Activated naive CD4-positive, alpha-beta T cell treated with anti-CD3 and anti-CD28 coated beads for 36 hours (primary cell): ENCODE measurements at regions not wholly inside any gene's neighbourhood (a gene's known extent, or its start where the extent isn't known, plus 50 kb on each side); places are given as distances from the start of the nearest gene placed in this dataset.

Experiments
- CTCF ChIA-PET: fragments of 350-600 bp; sonication (Branson Sonifier 250); formaldehyde crosslinking; loops from one replicate; lab custom pipeline; 2021; ENCODE audit warnings: antibody characterized with exemption; lab: Charles Lee
- DNase-seq: peaks from one replicate; pipeline ENCODE4 v3.0.0-alpha.2; 2020
- H3K27ac Mint-ChIP-seq: one replicate; pipeline ENCODE4 v1.8.0; 2021; ENCODE audit warnings: mild to moderate bottlenecking, mixed read lengths
- H3K27me3 Mint-ChIP-seq: one replicate; pipeline ENCODE4 v1.8.0; 2021; ENCODE audit warnings: low read depth, mixed read lengths
- H3K36me3 Mint-ChIP-seq: one replicate; pipeline ENCODE4 v1.8.0; 2021; ENCODE audit warnings: low read depth, mixed read lengths
- H3K4me1 Mint-ChIP-seq: one replicate; pipeline ENCODE4 v1.8.0; 2021; ENCODE audit warnings: low read depth, mixed read lengths
- H3K4me3 Mint-ChIP-seq: one replicate; pipeline ENCODE4 v1.8.0; 2021; ENCODE audit warnings: mild to moderate bottlenecking, moderate library complexity, mixed read lengths
- H3K9me3 Mint-ChIP-seq: one replicate; pipeline ENCODE4 v1.8.0; 2021; ENCODE audit warnings: mixed read lengths
- intact Hi-C: fragments of 100-400 bp; cut with micrococcal nuclease; formaldehyde crosslinking; loops from one replicate; pipeline ENCODE4 v1.15.1; 2023

DNA sequence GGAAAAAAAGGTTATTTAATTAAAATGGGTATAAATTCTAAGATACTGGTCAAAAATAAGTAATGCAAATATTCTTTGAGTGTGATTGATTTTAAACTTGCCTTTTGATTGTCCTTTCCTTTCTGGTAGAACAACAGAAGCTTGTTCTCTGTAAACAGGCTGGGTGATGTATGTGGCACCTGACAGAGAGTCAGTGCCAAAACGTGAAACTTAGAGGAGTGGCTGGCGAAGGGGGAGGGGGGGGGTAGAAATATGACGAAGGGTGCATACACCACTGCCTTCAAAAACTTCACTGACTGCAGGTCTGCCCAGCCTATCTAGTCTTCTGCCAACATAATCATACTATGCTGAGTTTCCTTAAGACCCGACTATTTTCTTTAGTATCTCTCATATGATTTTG lies 629.8 kb upstream of the SEMA6A start:
- no peaks in the 10 kb centered on the region for H3K4me1 Mint-ChIP-seq
- intact Hi-C loops = no loop called here

DNA sequence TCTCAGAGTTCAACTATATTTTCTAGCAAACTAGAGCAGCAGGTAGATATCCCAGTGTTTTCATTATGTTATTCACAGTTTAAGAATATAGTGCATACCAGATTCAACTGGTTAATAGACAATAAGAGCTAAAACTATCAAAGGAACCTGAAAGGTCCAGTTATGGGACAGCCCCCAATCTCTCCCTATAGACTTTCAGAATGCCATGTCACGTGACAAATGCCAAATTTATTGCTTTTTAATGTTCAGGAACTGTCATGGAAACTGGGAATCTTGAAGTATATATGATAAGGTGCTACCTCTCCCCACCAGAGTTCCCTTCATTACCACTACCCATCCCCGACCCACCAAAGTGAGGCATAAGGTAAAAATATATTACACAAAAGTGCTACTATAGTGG lies 629.0 kb upstream of the SEMA6A start:
- Mint-ChIP-seq H3K4me3 (no peak overlapping the region), H3K4me1 (no peaks in the 10 kb centered on the region), H3K9me3 (peaks cover 3% of the 10 kb centered on the region), H3K27ac (no peak overlapping the region), H3K27me3 (no peaks in the 10 kb centered on the region), H3K36me3 (no peaks in the 10 kb centered on the region)
- no peak for DNase-seq
- intact Hi-C loops = no loop called here
- CTCF ChIA-PET = no interaction called here

More for the DNA sequence above, 629.8 kb upstream of the SEMA6A start:
- no peak for DNase-seq
- Mint-ChIP-seq H3K27me3 (no peaks in the 10 kb centered on the region), H3K9me3 (peaks cover 5% of the 10 kb centered on the region), H3K4me3 (no peak overlapping the region), H3K27ac (no peak overlapping the region), H3K36me3 (no peaks in the 10 kb centered on the region)
- CTCF ChIA-PET = no interaction called here

DNA sequence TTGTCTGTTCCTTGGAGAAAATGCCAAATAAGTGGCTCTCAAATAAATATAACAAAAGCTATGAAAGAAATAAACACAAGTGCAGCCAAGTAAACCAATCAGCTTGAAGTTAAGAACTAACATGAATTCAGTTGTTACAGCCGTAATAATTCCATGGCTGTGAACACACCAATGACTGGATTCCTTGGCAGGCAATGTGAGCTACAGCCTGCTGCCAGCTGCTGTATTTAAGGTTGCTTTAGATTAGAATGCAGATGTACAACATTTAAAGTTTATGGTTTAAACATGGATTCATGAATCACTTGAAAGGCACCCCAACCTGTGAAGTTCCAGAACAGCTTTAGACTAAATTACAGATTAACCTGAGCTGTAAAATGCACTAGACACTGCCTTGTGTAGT lies 626.4 kb upstream of the SEMA6A start:
- Mint-ChIP-seq H3K4me3 (no peak overlapping the region), H3K9me3 (peaks cover 3% of the 10 kb centered on the region), H3K36me3 (no peaks in the 10 kb centered on the region), H3K4me1 (no peaks in the 10 kb centered on the region), H3K27me3 (no peaks in the 10 kb centered on the region), H3K27ac (no peak overlapping the region)
- CTCF ChIA-PET = interaction anchor here (0.6 kb wide), 1 partner anchor 25 kb away, joined by 3 read pairs; no protein-coding TSS in a partner anchor
- intact Hi-C loops = no loop called here
- DNase-seq = no peak

DNA sequence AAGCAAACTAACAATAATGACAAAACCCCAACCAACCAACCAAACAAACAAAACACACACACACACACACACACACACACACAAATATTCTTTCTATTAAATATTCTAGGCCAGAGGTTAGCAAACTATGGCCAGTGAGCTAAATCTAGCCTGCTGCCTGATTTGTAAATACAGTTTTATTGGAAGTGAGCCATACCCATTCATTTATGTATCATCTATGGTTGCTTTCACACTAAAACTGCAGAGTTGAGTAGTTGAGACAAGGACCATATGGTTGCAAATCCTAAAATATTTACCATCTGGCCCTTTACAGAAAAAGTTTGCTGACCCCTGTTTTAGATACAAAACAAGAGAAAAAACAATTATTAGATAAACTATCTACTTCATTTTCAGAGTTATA lies 620.5 kb upstream of the SEMA6A start:
- no peaks in the 10 kb centered on the region for H3K4me1 Mint-ChIP-seq
- no peak for DNase-seq
- no peak overlapping the region for H3K4me3 Mint-ChIP-seq
- no peak overlapping the region for H3K27ac Mint-ChIP-seq
- H3K36me3 Mint-ChIP-seq = no peaks in the 10 kb centered on the region
- H3K9me3 Mint-ChIP-seq = peaks cover 2% of the 10 kb centered on the region
- no peaks in the 10 kb centered on the region for H3K27me3 Mint-ChIP-seq
- CTCF ChIA-PET = no interaction called here
- intact Hi-C loops = no loop called here

GRCh38 chr5:117191251-117191650 lies 616.6 kb upstream of the SEMA6A start:
- no peak overlapping the region for H3K27ac Mint-ChIP-seq
- H3K36me3 Mint-ChIP-seq = no peaks in the 10 kb centered on the region
- no peaks in the 10 kb centered on the region for H3K27me3 Mint-ChIP-seq
- intact Hi-C loops = no loop called here
- DNase-seq = no peak
- peaks cover 1% of the 10 kb centered on the region for H3K9me3 Mint-ChIP-seq
- H3K4me1 Mint-ChIP-seq = no peaks in the 10 kb centered on the region
- no peak overlapping the region for H3K4me3 Mint-ChIP-seq
- CTCF ChIA-PET = no interaction called here

GRCh38 chr5:117189784-117190183 lies 615.2 kb upstream of the SEMA6A start:
- Mint-ChIP-seq H3K9me3 (peaks cover 1% of the 10 kb centered on the region), H3K36me3 (no peaks in the 10 kb centered on the region), H3K4me3 (no peak overlapping the region), H3K27ac (no peak overlapping the region), H3K4me1 (no peaks in the 10 kb centered on the region), H3K27me3 (no peaks in the 10 kb centered on the region)
- intact Hi-C loops = no loop called here
- CTCF ChIA-PET = interaction anchor here (0.7 kb wide), 1 partner anchor 30 kb away, joined by 3 read pairs; no protein-coding TSS in a partner anchor
- no peak for DNase-seq

DNA sequence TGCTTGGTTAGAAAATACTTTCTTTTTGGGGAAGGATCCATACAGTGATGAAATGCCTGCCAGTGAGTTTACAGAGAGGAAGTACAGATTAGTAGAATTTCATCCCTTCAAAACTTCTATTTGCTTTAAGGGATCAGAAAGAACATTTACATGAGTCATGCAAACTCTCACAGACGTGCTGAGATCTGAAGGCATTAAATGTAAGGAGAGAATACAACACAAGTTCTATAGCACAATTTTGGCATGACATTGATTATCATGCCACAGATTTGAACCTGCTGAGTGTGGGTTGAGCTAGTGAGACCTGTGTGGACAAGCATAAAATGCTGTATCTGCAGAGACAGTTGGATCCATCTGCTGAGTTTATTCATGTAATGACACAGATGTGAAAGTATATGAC lies 613.6 kb upstream of the SEMA6A start:
- Mint-ChIP-seq H3K4me1 (no peaks in the 10 kb centered on the region), H3K27me3 (no peaks in the 10 kb centered on the region), H3K9me3 (peaks cover 5% of the 10 kb centered on the region), H3K4me3 (no peak overlapping the region), H3K36me3 (no peaks in the 10 kb centered on the region), H3K27ac (no peak overlapping the region)
- DNase-seq = no peak
- CTCF ChIA-PET = no interaction called here
- intact Hi-C loops = no loop called here

GRCh38 chr5:117186751-117187150 lies 612.1 kb upstream of the SEMA6A start:
- intact Hi-C loops = no loop called here
- DNase-seq = no peak
- H3K4me1 Mint-ChIP-seq = no peaks in the 10 kb centered on the region
- CTCF ChIA-PET = no interaction called here
- H3K27ac Mint-ChIP-seq = no peak overlapping the region
- no peak overlapping the region for H3K4me3 Mint-ChIP-seq
- H3K9me3 Mint-ChIP-seq = peaks cover 5% of the 10 kb centered on the region
- no peaks in the 10 kb centered on the region for H3K27me3 Mint-ChIP-seq
- no peaks in the 10 kb centered on the region for H3K36me3 Mint-ChIP-seq

DNA sequence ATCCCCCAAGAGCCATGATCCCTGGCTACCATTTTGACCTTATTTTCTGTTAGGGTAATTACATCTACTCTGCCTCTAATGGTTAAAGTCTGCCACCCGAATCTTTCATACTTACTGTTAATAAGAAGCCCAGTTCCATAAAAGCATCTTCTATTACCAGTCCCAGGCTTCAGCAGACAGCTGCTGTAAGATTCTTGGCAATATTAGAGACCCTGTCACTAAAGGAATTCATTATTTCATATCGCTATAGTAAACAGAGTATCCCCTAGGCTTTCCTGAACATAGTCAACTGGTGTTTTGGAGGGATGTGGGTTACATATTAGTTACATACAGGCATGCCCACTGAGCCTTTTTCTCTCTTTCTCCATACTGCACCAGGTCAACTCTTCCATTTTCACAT lies 608.7 kb upstream of the SEMA6A start:
- DNase-seq = no peak
- CTCF ChIA-PET = no interaction called here
- Mint-ChIP-seq H3K9me3 (peaks cover 5% of the 10 kb centered on the region), H3K4me3 (no peak overlapping the region), H3K4me1 (no peaks in the 10 kb centered on the region), H3K27me3 (no peaks in the 10 kb centered on the region), H3K36me3 (no peaks in the 10 kb centered on the region), H3K27ac (no peak overlapping the region)
- intact Hi-C loops = no loop called here

GRCh38 chr5:117182104-117182503 lies 607.5 kb upstream of the SEMA6A start:
- H3K36me3 Mint-ChIP-seq = no peaks in the 10 kb centered on the region
- no peaks in the 10 kb centered on the region for H3K27me3 Mint-ChIP-seq
- peaks cover 4% of the 10 kb centered on the region for H3K9me3 Mint-ChIP-seq
- no peak for DNase-seq
- CTCF ChIA-PET = no interaction called here
- no peaks in the 10 kb centered on the region for H3K4me1 Mint-ChIP-seq
- no peak overlapping the region for H3K4me3 Mint-ChIP-seq
- intact Hi-C loops = no loop called here
- no peak overlapping the region for H3K27ac Mint-ChIP-seq

DNA sequence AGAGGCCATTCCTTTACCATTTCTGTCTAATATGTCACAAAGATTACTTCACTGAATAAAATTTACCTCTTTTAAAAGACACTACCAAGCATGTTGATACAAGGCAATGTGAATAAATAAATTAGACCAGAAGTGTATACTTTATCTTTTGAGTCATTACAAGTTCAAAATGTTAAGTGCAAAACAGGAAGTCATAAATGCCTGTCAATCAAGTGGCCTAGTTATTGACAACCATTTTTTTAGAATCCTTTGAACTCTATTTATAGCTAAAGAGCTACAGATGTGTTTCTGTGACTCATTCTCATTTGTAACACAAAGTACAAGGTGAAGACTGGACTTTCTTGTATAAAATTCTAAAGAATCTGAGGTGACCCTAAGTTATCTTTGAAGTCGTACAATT lies 602.7 kb upstream of the SEMA6A start:
- Mint-ChIP-seq H3K27ac (no peak overlapping the region), H3K36me3 (no peaks in the 10 kb centered on the region), H3K9me3 (no peaks in the 10 kb centered on the region), H3K27me3 (no peaks in the 10 kb centered on the region), H3K4me1 (no peaks in the 10 kb centered on the region), H3K4me3 (no peak overlapping the region)
- intact Hi-C loops = no loop called here
- no peak for DNase-seq
- CTCF ChIA-PET = no interaction called here

GRCh38 chr5:117165068-117165467 lies 590.4 kb upstream of the SEMA6A start:
- H3K4me3 Mint-ChIP-seq = no peak overlapping the region
- H3K4me1 Mint-ChIP-seq = no peaks in the 10 kb centered on the region
- H3K36me3 Mint-ChIP-seq = no peaks in the 10 kb centered on the region
- H3K27ac Mint-ChIP-seq = no peak overlapping the region
- intact Hi-C loops = no loop called here
- no peak for DNase-seq
- CTCF ChIA-PET = no interaction called here
- peaks cover 4% of the 10 kb centered on the region for H3K9me3 Mint-ChIP-seq
- no peaks in the 10 kb centered on the region for H3K27me3 Mint-ChIP-seq

GRCh38 chr5:117161718-117162335 lies 587.2 kb upstream of the SEMA6A start:
- Mint-ChIP-seq H3K36me3 (no peaks in the 10 kb centered on the region), H3K4me3 (no peak overlapping the region), H3K4me1 (no peaks in the 10 kb centered on the region), H3K27ac (no peak overlapping the region), H3K9me3 (no peaks in the 10 kb centered on the region), H3K27me3 (no peaks in the 10 kb centered on the region)
- CTCF ChIA-PET = no interaction called here
- no peak for DNase-seq
- intact Hi-C loops = no loop called here
